Neural cell (in vitro differentiated cells): ENCODE measurements at regions not wholly inside any gene's neighbourhood (a gene's known extent, or its start where the extent isn't known, plus 50 kb on each side); places are given as distances from the start of the nearest gene placed in this dataset.

Experiments
- H2AFZ ChIP-seq: fragments of 200-600, 300-800 bp; sonication (generic), shearing (Covaris generic); 2 replicates; pipeline ENCODE4 v1.6.0; 2014; ENCODE audit warnings: low read depth, mild to moderate bottlenecking, antibody characterized with exemption, low read length, moderate library complexity
- H3F3A ChIP-seq: fragments of 200-600 bp; shearing (Covaris generic); 2 replicates; pipeline ENCODE4 v1.6.1; 2016; ENCODE audit warnings: mild to moderate bottlenecking, moderate library complexity, mixed read lengths, antibody characterized with exemption, low read length; ENCODE audit not compliant: insufficient read depth, poor library complexity, severe bottlenecking
- H3K27ac ChIP-seq: fragments of 200-600, 300-800 bp; sonication (generic), shearing (Covaris generic); 2 replicates; pipeline ENCODE4 v1.5.1; 2014; ENCODE audit warnings: mild to moderate bottlenecking, low read length, moderate library complexity
- H3K27me3 ChIP-seq: fragments of 300-800, 200-600 bp; sonication (generic), shearing (Covaris generic); 2 replicates; pipeline ENCODE4 v1.6.0; 2014; ENCODE audit warnings: mild to moderate bottlenecking, low read depth, low read length, moderate library complexity; ENCODE audit not compliant: insufficient read depth
- H3K36me3 ChIP-seq: fragments of 300-800, 200-600 bp; sonication (generic), shearing (Covaris generic); 2 replicates; pipeline ENCODE4 v1.5.1; 2014; ENCODE audit warnings: mild to moderate bottlenecking, antibody characterized with exemption, low read length, moderate library complexity; ENCODE audit not compliant: insufficient read depth
- H3K4me2 ChIP-seq: fragments of 300-800, 200-600 bp; sonication (generic), shearing (Covaris generic); 2 replicates; pipeline ENCODE4 v1.6.0; 2014; ENCODE audit warnings: mild to moderate bottlenecking, low read length
- H3K4me3 ChIP-seq: fragments of 300-800, 200-600 bp; sonication (generic), shearing (Covaris generic); 2 replicates; pipeline ENCODE4 v1.5.1; 2014; ENCODE audit warnings: mild to moderate bottlenecking, low read length, moderate library complexity
- H3K79me2 ChIP-seq: fragments of 200-600 bp; shearing (Covaris generic); replicated peaks from 2 replicates; pipeline ENCODE4 v1.6.0; 2014; ENCODE audit warnings: mild to moderate bottlenecking, low read length, moderate library complexity; ENCODE audit not compliant: insufficient read depth
- H3K9ac ChIP-seq: fragments of 300-800, 200-600 bp; sonication (generic), shearing (Covaris generic); 2 replicates; pipeline ENCODE4 v1.6.1; 2016; ENCODE audit warnings: mild to moderate bottlenecking, low read length, mixed read lengths
- H3K9me2 ChIP-seq: fragments of 200-600 bp; shearing (Covaris generic); 2 replicates; pipeline ENCODE4 v1.6.1; 2016; ENCODE audit warnings: mild to moderate bottlenecking, low read length, mixed read lengths; ENCODE audit not compliant: insufficient read depth
- H3K9me3 ChIP-seq: fragments of 200-600, 300-800 bp; sonication (generic), shearing (Covaris generic); 2 replicates; pipeline ENCODE4 v1.6.1; 2016; ENCODE audit warnings: mild to moderate bottlenecking, mixed run types, low read length, moderate library complexity, mixed read lengths
- H4K20me1 ChIP-seq: fragments of 200-600 bp; shearing (Covaris generic); 2 replicates; pipeline ENCODE4 v1.6.1; 2016; ENCODE audit warnings: mild to moderate bottlenecking, mixed run types; ENCODE audit not compliant: insufficient read depth
- EP300 ChIP-seq: fragments of 450-650 bp; conservative IDR thresholded peaks from 2 replicates; pipeline ENCODE4 v1.6.1; 2014; ENCODE audit warnings: antibody characterized with exemption, mild to moderate bottlenecking, moderate library complexity; ENCODE audit not compliant: poor library complexity, severe bottlenecking
- EZH2 ChIP-seq: fragments of 200-600, 300-800 bp; shearing (Covaris generic), sonication (generic); IDR thresholded peaks from 2 replicates; pipeline ENCODE4 v1.6.1; 2014; ENCODE audit warnings: antibody characterized with exemption, low read length, borderline replicate concordance, mild to moderate bottlenecking; ENCODE audit not compliant: insufficient read depth, poor library complexity, severe bottlenecking
- MXI1 ChIP-seq: fragments of 450-650 bp; conservative IDR thresholded peaks from 2 replicates; pipeline ENCODE4 v1.6.1; 2014; ENCODE audit warnings: antibody characterized with exemption, mild to moderate bottlenecking; ENCODE audit not compliant: poor library complexity, severe bottlenecking
- POLR2AphosphoS5 ChIP-seq: IDR thresholded peaks from 2 replicates; pipeline ENCODE4 v1.6.1; 2012
- RAD21 ChIP-seq: fragments of 450-650 bp; conservative IDR thresholded peaks from 2 replicates; pipeline ENCODE4 v1.6.1; 2014; ENCODE audit warnings: antibody characterized with exemption, mild to moderate bottlenecking, moderate library complexity
- SMC3 ChIP-seq: fragments of 450-650 bp; conservative IDR thresholded peaks from 2 replicates; pipeline ENCODE4 v1.6.1; 2014; ENCODE audit warnings: antibody characterized with exemption, mild to moderate bottlenecking, moderate library complexity; ENCODE audit not compliant: poor library complexity
- TAF1 ChIP-seq: IDR thresholded peaks from 2 replicates; pipeline ENCODE4 v1.6.1; 2012; ENCODE audit warnings: low read depth
- TF ChIP-seq, protein P1 (sequence below): IDR thresholded peaks from 2 replicates; pipeline ENCODE4 v1.6.1; 2012; ENCODE audit warnings: borderline replicate concordance
- TF ChIP-seq, protein P2 (sequence below): fragments of 450-650 bp; IDR thresholded peaks from 2 replicates; pipeline ENCODE4 v1.5.1; 2014; ENCODE audit warnings: antibody characterized with exemption, mild to moderate bottlenecking, moderate library complexity; ENCODE audit not compliant: poor library complexity, severe bottlenecking

DNA sequence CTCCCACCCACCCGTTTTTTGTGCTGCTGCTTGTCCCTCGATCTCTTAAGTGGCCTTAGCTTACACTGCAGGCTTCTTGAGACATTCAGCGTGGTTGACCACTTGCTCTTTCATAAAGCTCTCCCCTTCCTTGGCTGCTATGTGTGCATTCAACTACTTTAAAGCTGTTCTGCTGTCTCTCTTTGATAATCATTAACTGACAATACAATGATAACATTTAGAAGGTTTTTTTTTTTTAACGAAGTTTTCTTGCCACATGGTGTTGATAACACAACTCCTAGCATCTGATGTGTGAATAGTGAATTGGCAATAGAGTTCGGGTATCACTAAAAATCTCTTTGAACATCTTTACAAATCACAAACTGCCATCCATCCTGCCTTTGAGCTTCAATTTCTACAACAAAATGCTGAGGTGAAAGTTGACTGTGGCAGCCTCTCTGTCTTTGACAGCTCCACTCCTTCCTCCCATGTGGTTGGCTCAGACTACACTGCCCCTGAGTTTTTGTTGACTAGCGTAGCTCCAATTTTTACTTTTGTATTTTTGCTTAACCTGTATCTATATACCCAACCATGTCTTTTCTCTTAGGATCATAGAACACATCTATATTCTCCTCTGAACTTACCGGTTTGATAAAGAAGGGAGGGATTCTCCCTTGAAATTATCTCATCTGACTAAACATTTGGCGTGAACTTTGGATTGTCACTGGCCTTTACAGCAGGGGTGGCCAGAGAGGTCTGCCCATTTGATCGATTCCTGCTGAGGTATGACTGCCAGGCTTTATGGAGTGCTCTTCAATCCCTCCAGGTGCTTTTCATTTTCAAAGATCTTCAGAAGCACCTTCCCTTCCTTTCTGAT, 409.4 kb upstream of the CD180 start:
- H3K4me3 ChIP-seq = no peak overlapping the region
- H4K20me1 ChIP-seq = no peaks in the 10 kb centered on the region
- no peaks in the 10 kb centered on the region for H3K9me3 ChIP-seq
- H3K27ac ChIP-seq = no peak overlapping the region
- no peaks in the 10 kb centered on the region for H3K79me2 ChIP-seq
- H2AFZ ChIP-seq = no peak overlapping the region
- H3K4me2 ChIP-seq = no peak overlapping the region
- H3K36me3 ChIP-seq = no peaks in the 10 kb centered on the region
- H3K9ac ChIP-seq = no peak overlapping the region
- H3K9me2 ChIP-seq = no peaks in the 10 kb centered on the region
- H3K27me3 ChIP-seq = no peaks in the 10 kb centered on the region
- TF ChIP-seq TAF1 (no peak), POLR2AphosphoS5 (no peak), SMC3 (no peak), EZH2 (no peak), EP300 (no peak), MXI1 (no peak), RAD21 (no peak)
- TF ChIP-seq, protein P1, sequence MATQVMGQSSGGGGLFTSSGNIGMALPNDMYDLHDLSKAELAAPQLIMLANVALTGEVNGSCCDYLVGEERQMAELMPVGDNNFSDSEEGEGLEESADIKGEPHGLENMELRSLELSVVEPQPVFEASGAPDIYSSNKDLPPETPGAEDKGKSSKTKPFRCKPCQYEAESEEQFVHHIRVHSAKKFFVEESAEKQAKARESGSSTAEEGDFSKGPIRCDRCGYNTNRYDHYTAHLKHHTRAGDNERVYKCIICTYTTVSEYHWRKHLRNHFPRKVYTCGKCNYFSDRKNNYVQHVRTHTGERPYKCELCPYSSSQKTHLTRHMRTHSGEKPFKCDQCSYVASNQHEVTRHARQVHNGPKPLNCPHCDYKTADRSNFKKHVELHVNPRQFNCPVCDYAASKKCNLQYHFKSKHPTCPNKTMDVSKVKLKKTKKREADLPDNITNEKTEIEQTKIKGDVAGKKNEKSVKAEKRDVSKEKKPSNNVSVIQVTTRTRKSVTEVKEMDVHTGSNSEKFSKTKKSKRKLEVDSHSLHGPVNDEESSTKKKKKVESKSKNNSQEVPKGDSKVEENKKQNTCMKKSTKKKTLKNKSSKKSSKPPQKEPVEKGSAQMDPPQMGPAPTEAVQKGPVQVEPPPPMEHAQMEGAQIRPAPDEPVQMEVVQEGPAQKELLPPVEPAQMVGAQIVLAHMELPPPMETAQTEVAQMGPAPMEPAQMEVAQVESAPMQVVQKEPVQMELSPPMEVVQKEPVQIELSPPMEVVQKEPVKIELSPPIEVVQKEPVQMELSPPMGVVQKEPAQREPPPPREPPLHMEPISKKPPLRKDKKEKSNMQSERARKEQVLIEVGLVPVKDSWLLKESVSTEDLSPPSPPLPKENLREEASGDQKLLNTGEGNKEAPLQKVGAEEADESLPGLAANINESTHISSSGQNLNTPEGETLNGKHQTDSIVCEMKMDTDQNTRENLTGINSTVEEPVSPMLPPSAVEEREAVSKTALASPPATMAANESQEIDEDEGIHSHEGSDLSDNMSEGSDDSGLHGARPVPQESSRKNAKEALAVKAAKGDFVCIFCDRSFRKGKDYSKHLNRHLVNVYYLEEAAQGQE = no peak
- TF ChIP-seq, protein P2, sequence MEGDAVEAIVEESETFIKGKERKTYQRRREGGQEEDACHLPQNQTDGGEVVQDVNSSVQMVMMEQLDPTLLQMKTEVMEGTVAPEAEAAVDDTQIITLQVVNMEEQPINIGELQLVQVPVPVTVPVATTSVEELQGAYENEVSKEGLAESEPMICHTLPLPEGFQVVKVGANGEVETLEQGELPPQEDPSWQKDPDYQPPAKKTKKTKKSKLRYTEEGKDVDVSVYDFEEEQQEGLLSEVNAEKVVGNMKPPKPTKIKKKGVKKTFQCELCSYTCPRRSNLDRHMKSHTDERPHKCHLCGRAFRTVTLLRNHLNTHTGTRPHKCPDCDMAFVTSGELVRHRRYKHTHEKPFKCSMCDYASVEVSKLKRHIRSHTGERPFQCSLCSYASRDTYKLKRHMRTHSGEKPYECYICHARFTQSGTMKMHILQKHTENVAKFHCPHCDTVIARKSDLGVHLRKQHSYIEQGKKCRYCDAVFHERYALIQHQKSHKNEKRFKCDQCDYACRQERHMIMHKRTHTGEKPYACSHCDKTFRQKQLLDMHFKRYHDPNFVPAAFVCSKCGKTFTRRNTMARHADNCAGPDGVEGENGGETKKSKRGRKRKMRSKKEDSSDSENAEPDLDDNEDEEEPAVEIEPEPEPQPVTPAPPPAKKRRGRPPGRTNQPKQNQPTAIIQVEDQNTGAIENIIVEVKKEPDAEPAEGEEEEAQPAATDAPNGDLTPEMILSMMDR = no peak
- H3F3A ChIP-seq = no peaks in the 10 kb centered on the region

- H3K9me3 ChIP-seq = peaks cover 3% of the 10 kb centered on the region
- H3K9me2 ChIP-seq = no peaks in the 10 kb centered on the region
- no peak overlapping the region for H3K27ac ChIP-seq
- H3K79me2 ChIP-seq = no peaks in the 10 kb centered on the region
- TF ChIP-seq, protein P1 = no peak
- TF ChIP-seq MXI1 (no peak), RAD21 (no peak), EP300 (no peak), EZH2 (no peak)
- H4K20me1 ChIP-seq = no peaks in the 10 kb centered on the region
- no peak overlapping the region for H3K4me3 ChIP-seq
- no peaks in the 10 kb centered on the region for H3K36me3 ChIP-seq
- no peaks in the 10 kb centered on the region for H3K27me3 ChIP-seq
- H2AFZ ChIP-seq = no peak overlapping the region
- no peak overlapping the region for H3K4me2 ChIP-seq
- H3K9ac ChIP-seq = no peak overlapping the region
- no peaks in the 10 kb centered on the region for H3F3A ChIP-seq
These were observed 394.9 kb upstream of the CD180 start for GRCh38 chr5:67591491-67591890.
